COLO829 (cell line): ENCODE measurements at regions not wholly inside any gene's neighbourhood (a gene's known extent, or its start where the extent isn't known, plus 50 kb on each side); places are given as distances from the start of the nearest gene placed in this dataset.
"Not testable (repeated sequence)": the region's sequence is repeated elsewhere in the genome, so short reads cannot be mapped to it uniquely, and the experiment has no call there.

Source experiments
- DNase-seq: peaks from one replicate; pipeline ENCODE4 v3.0.0; 2012; ENCODE audit warnings: low spot score

GRCh38 chr9:87333802-87334201 lies 163.9 kb upstream of the DAPK1 start:
- no peak for DNase-seq

- DNase-seq = peak; percentile 39
These were observed 163.3 kb upstream of the DAPK1 start for GRCh38 chr9:87334366-87334765.

- no peak for DNase-seq
These were observed 161.3 kb upstream of the DAPK1 start for GRCh38 chr9:87336407-87336806.

GRCh38 chr9:87336914-87337333 lies 160.7 kb upstream of the DAPK1 start:
- peak; percentile 62 for DNase-seq

GRCh38 chr9:87337335-87338087 lies 160.2 kb upstream of the DAPK1 start:
- no peak for DNase-seq

- no peak for DNase-seq
These were observed 159.3 kb upstream of the DAPK1 start for GRCh38 chr9:87338088-87338989.

GRCh38 chr9:87340391-87340790 lies 157.3 kb upstream of the DAPK1 start:
- DNase-seq = no peak

- DNase-seq = no peak
These were observed 154.9 kb upstream of the DAPK1 start for GRCh38 chr9:87342743-87343142.

- no peak for DNase-seq
These were observed 153.7 kb upstream of the DAPK1 start for GRCh38 chr9:87343816-87344430.

- DNase-seq = no peak
These were observed 151.5 kb upstream of the DAPK1 start for GRCh38 chr9:87346061-87346665.

- no peak for DNase-seq
These were observed 146.8 kb upstream of the DAPK1 start for GRCh38 chr9:87350915-87351314.

GRCh38 chr9:87353301-87353700 lies 144.4 kb upstream of the DAPK1 start:
- DNase-seq = no peak

- no peak for DNase-seq
These were observed 143.5 kb upstream of the DAPK1 start for GRCh38 chr9:87354147-87354546.

- no peak for DNase-seq
These were observed 140.1 kb upstream of the DAPK1 start for GRCh38 chr9:87357600-87357999.

GRCh38 chr9:87359264-87359663 lies 138.4 kb upstream of the DAPK1 start:
- DNase-seq = no peak

- DNase-seq = no peak
These were observed 137.6 kb upstream of the DAPK1 start for GRCh38 chr9:87359958-87360601.

- no peak for DNase-seq
These were observed 127.5 kb upstream of the DAPK1 start for GRCh38 chr9:87370049-87370685.

GRCh38 chr9:87371795-87372355 lies 125.8 kb upstream of the DAPK1 start:
- no peak for DNase-seq

GRCh38 chr9:87372356-87372851 lies 125.3 kb upstream of the DAPK1 start:
- no peak for DNase-seq

GRCh38 chr9:87374023-87374919 lies 123.4 kb upstream of the DAPK1 start:
- DNase-seq = not testable (repeated sequence)
